ENCODE measurements at regions not wholly inside any gene's neighbourhood (a gene's known extent, or its start where the extent isn't known, plus 50 kb on each side); places are given as distances from the start of the nearest gene placed in this dataset.

GRCh38 chr5:58403822-58404433 is 56.0 kb downstream of the PLK2 start:
- H3K27ac Mint-ChIP-seq, result no peak overlapping the region
- H3K9me3 Mint-ChIP-seq (ENCODE audit: low read depth), result no peaks in the 10 kb centered on the region
- no peak overlapping the region for H3K4me3 Mint-ChIP-seq
- DNase-seq (no peak), ATAC-seq (no peak)
- H3K27me3 Mint-ChIP-seq, result peaks cover 4% of the 10 kb centered on the region
- H3K4me1 Mint-ChIP-seq, result no peaks in the 10 kb centered on the region
- no peaks in the 10 kb centered on the region for H3K36me3 Mint-ChIP-seq
- CTCF ChIA-PET, result no interaction called here

- Mint-ChIP-seq H3K9me3 (ENCODE audit: low read depth) (no peaks in the 10 kb centered on the region), H3K4me3 (no peak overlapping the region), H3K36me3 (no peaks in the 10 kb centered on the region), H3K27me3 (no peaks in the 10 kb centered on the region), H3K4me1 (no peaks in the 10 kb centered on the region), H3K27ac (no peak overlapping the region)
- CTCF ChIA-PET, result no interaction called here
- ATAC-seq (no peak), DNase-seq (no peak)
Measured at GRCh38 chr5:58401701-58402100, 58.2 kb downstream of the PLK2 start.

GRCh38 chr5:58400737-58401136 is 59.1 kb downstream of the PLK2 start:
- no peaks in the 10 kb centered on the region for H3K36me3 Mint-ChIP-seq
- H3K27ac Mint-ChIP-seq, result no peak overlapping the region
- no peaks in the 10 kb centered on the region for H3K4me1 Mint-ChIP-seq
- no peak for ATAC-seq
- H3K9me3 Mint-ChIP-seq (ENCODE audit: low read depth), result no peaks in the 10 kb centered on the region
- CTCF ChIA-PET, result no interaction called here
- H3K4me3 Mint-ChIP-seq, result no peak overlapping the region
- no peaks in the 10 kb centered on the region for H3K27me3 Mint-ChIP-seq
- DNase-seq, result no peak

GRCh38 chr5:58399951-58400350 is 59.9 kb downstream of the PLK2 start:
- H3K4me1 Mint-ChIP-seq, result no peaks in the 10 kb centered on the region
- H3K27me3 Mint-ChIP-seq, result no peaks in the 10 kb centered on the region
- no peak overlapping the region for H3K4me3 Mint-ChIP-seq
- H3K9me3 Mint-ChIP-seq (ENCODE audit: low read depth), result no peaks in the 10 kb centered on the region
- H3K27ac Mint-ChIP-seq, result no peak overlapping the region
- H3K36me3 Mint-ChIP-seq, result no peaks in the 10 kb centered on the region
- DNase-seq, result no peak
- no peak for ATAC-seq
- CTCF ChIA-PET, result no interaction called here

- no peaks in the 10 kb centered on the region for H3K9me3 Mint-ChIP-seq (ENCODE audit: low read depth)
- H3K4me3 Mint-ChIP-seq, result no peak overlapping the region
- CTCF ChIA-PET, result no interaction called here
- no peaks in the 10 kb centered on the region for H3K4me1 Mint-ChIP-seq
- H3K27ac Mint-ChIP-seq, result no peak overlapping the region
- DNase-seq, result no peak
- H3K36me3 Mint-ChIP-seq, result no peaks in the 10 kb centered on the region
- no peak for ATAC-seq
- H3K27me3 Mint-ChIP-seq, result no peaks in the 10 kb centered on the region
Measured at GRCh38 chr5:58394339-58394738, 65.5 kb downstream of the PLK2 start.

GRCh38 chr5:58393716-58394115 is 66.2 kb downstream of the PLK2 start:
- Mint-ChIP-seq H3K4me3 (no peak overlapping the region), H3K27ac (no peak overlapping the region), H3K4me1 (no peaks in the 10 kb centered on the region), H3K9me3 (ENCODE audit: low read depth) (no peaks in the 10 kb centered on the region), H3K36me3 (no peaks in the 10 kb centered on the region), H3K27me3 (no peaks in the 10 kb centered on the region)
- CTCF ChIA-PET, result no interaction called here
- DNase-seq (no peak), ATAC-seq (no peak)

GRCh38 chr5:58392496-58392895 is 67.4 kb downstream of the PLK2 start:
- ATAC-seq (no peak), DNase-seq (no peak)
- CTCF ChIA-PET, result no interaction called here
- Mint-ChIP-seq H3K4me1 (no peaks in the 10 kb centered on the region), H3K4me3 (no peak overlapping the region), H3K27ac (no peak overlapping the region), H3K27me3 (no peaks in the 10 kb centered on the region), H3K9me3 (ENCODE audit: low read depth) (no peaks in the 10 kb centered on the region), H3K36me3 (no peaks in the 10 kb centered on the region)

GRCh38 chr5:58383448-58383847 is 76.4 kb downstream of the PLK2 start:
- Mint-ChIP-seq H3K27me3 (no peaks in the 10 kb centered on the region), H3K9me3 (ENCODE audit: low read depth) (peaks cover 9% of the 10 kb centered on the region), H3K4me1 (no peaks in the 10 kb centered on the region), H3K36me3 (peaks cover 3% of the 10 kb centered on the region), H3K4me3 (no peak overlapping the region), H3K27ac (no peak overlapping the region)
- no peak for DNase-seq
- ATAC-seq, result no peak
- CTCF ChIA-PET, result no interaction called here

GRCh38 chr5:58382131-58382534 is 77.8 kb downstream of the PLK2 start:
- CTCF ChIA-PET, result no interaction called here
- no peak overlapping the region for H3K27ac Mint-ChIP-seq
- H3K4me1 Mint-ChIP-seq, result no peaks in the 10 kb centered on the region
- peaks cover 9% of the 10 kb centered on the region for H3K9me3 Mint-ChIP-seq (ENCODE audit: low read depth)
- ATAC-seq (no peak), DNase-seq (no peak)
- no peak overlapping the region for H3K4me3 Mint-ChIP-seq
- peaks cover 3% of the 10 kb centered on the region for H3K36me3 Mint-ChIP-seq
- no peaks in the 10 kb centered on the region for H3K27me3 Mint-ChIP-seq

- CTCF ChIA-PET, result no interaction called here
- ATAC-seq, result no peak
- Mint-ChIP-seq H3K27ac (no peak overlapping the region), H3K4me3 (no peak overlapping the region), H3K9me3 (ENCODE audit: low read depth) (peaks cover 9% of the 10 kb centered on the region), H3K36me3 (peaks cover 3% of the 10 kb centered on the region), H3K4me1 (no peaks in the 10 kb centered on the region), H3K27me3 (no peaks in the 10 kb centered on the region)
- DNase-seq, result no peak
Measured at GRCh38 chr5:58381566-58381965, 78.3 kb downstream of the PLK2 start.

- CTCF ChIA-PET, result no interaction called here
- Mint-ChIP-seq H3K9me3 (ENCODE audit: low read depth) (peaks cover 12% of the 10 kb centered on the region), H3K27ac (no peak overlapping the region), H3K4me1 (no peaks in the 10 kb centered on the region), H3K36me3 (peaks cover 3% of the 10 kb centered on the region), H3K4me3 (no peak overlapping the region), H3K27me3 (no peaks in the 10 kb centered on the region)
- DNase-seq (no peak), ATAC-seq (no peak)
Measured at GRCh38 chr5:58380655-58381054, 79.2 kb downstream of the PLK2 start.

GRCh38 chr5:58378613-58379390 is 81.1 kb downstream of the PLK2 start:
- Mint-ChIP-seq H3K27me3 (no peaks in the 10 kb centered on the region), H3K36me3 (peaks cover 3% of the 10 kb centered on the region), H3K9me3 (ENCODE audit: low read depth) (peaks cover 12% of the 10 kb centered on the region), H3K27ac (no peak overlapping the region), H3K4me1 (no peaks in the 10 kb centered on the region), H3K4me3 (no peak overlapping the region)
- ATAC-seq (no peak), DNase-seq (no peak)
- CTCF ChIA-PET, result no interaction called here

GRCh38 chr5:58370606-58371005 is 89.3 kb downstream of the PLK2 start:
- H3K36me3 Mint-ChIP-seq, result no peaks in the 10 kb centered on the region
- H3K4me3 Mint-ChIP-seq, result no peak overlapping the region
- DNase-seq (no peak), ATAC-seq (no peak)
- H3K9me3 Mint-ChIP-seq (ENCODE audit: low read depth), result no peaks in the 10 kb centered on the region
- CTCF ChIA-PET, result no interaction called here
- no peak overlapping the region for H3K27ac Mint-ChIP-seq
- peaks cover 3% of the 10 kb centered on the region for H3K27me3 Mint-ChIP-seq
- H3K4me1 Mint-ChIP-seq, result no peaks in the 10 kb centered on the region

- Mint-ChIP-seq H3K27me3 (peaks cover 3% of the 10 kb centered on the region), H3K9me3 (ENCODE audit: low read depth) (no peaks in the 10 kb centered on the region), H3K27ac (no peak overlapping the region), H3K4me3 (no peak overlapping the region), H3K4me1 (no peaks in the 10 kb centered on the region), H3K36me3 (no peaks in the 10 kb centered on the region)
- no peak for ATAC-seq
- CTCF ChIA-PET, result no interaction called here
- DNase-seq, result no peak
Measured at GRCh38 chr5:58369513-58370190, 90.2 kb downstream of the PLK2 start.
